SU-DHL-6 (cell line): ENCODE measurements at regions not wholly inside any gene's neighbourhood (a gene's known extent, or its start where the extent isn't known, plus 50 kb on each side); places are given as distances from the start of the nearest gene placed in this dataset.

Experiments used
- EZH2phosphoT487 ChIP-seq: fragments of 200-600 bp; sonication (generic), shearing (Covaris generic); conservative IDR thresholded peaks from 2 replicates; pipeline ENCODE4 v1.6.1; 2018; ENCODE audit warnings: mild to moderate bottlenecking, antibody characterized with exemption, low read length, moderate library complexity, mixed read lengths
- TF ChIP-seq, protein P1 (sequence below): fragments of 200-600 bp; sonication (generic); IDR thresholded peaks from one replicate; pipeline ENCODE4 v1.5.1; 2017; ENCODE audit warnings: antibody characterized with exemption, mild to moderate bottlenecking, low read length, moderate library complexity; ENCODE audit not compliant: insufficient read depth, poor library complexity, severe bottlenecking

DNA sequence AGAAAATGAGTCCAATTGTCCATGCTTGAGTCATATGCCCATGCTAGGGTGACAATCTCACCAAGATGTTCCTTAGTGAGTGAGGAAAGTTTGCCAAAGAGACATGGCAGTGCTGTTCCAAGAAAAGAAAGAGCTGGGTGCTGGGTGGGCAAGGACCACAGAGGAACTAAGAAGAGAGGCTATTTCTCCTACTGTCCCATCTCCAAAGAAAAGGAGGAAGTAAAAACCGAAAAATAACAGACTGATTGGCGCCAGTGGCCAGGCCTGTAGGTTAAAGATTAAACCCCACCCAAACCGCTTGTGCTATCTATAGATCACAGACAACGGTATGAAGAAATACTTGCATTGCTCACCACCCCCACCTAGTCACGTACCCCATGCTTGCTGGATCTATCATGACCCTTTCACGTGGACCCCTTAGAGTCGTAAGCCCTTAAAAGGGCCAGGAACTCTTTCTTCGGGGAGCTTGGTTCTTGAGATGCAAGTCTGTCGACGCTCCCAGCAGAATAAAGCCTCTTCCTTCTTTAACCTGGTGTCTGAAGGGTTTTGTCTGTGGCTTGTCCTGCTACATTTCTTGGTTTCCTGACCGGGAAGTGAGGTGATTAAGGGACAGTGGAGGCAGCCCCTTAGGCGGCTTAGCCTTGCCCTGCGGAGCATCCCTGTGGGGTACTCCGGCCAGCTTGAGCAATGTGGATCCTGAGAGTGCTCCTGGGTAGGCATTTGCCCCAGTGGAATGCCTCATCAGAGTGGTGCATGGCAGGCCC lies 606.5 kb downstream of the UQCRFS1 start:
- no peak for TF ChIP-seq EZH2phosphoT487
- TF ChIP-seq, protein P1, sequence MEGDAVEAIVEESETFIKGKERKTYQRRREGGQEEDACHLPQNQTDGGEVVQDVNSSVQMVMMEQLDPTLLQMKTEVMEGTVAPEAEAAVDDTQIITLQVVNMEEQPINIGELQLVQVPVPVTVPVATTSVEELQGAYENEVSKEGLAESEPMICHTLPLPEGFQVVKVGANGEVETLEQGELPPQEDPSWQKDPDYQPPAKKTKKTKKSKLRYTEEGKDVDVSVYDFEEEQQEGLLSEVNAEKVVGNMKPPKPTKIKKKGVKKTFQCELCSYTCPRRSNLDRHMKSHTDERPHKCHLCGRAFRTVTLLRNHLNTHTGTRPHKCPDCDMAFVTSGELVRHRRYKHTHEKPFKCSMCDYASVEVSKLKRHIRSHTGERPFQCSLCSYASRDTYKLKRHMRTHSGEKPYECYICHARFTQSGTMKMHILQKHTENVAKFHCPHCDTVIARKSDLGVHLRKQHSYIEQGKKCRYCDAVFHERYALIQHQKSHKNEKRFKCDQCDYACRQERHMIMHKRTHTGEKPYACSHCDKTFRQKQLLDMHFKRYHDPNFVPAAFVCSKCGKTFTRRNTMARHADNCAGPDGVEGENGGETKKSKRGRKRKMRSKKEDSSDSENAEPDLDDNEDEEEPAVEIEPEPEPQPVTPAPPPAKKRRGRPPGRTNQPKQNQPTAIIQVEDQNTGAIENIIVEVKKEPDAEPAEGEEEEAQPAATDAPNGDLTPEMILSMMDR, result no peak
